ENCODE measurements at regions not wholly inside any gene's neighbourhood (a gene's known extent, or its start where the extent isn't known, plus 50 kb on each side); places are given as distances from the start of the nearest gene placed in this dataset.

DNA sequence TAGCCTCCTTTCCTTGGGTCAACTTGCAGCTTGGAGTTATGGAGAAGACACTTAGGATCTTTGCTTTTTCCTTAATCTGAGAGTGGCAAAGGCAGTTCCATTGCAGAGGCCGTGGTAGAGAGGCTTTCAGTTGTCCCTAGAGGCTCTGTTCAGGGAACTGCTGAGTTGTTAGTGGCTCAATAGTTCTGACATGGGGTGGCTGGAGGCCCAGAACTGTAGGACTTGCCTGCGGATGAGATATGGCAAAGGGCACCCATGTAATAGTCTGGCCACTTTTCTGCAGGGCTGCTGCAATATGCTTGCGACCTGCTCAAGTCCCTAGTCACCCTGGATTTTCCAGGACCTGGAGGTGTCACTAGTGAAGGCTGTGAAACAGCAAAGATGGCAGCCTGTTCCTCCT lies 99.9 kb downstream of the CLDN1 start:
- H3K4me1 Mint-ChIP-seq, result no peaks in the 10 kb centered on the region

DNA sequence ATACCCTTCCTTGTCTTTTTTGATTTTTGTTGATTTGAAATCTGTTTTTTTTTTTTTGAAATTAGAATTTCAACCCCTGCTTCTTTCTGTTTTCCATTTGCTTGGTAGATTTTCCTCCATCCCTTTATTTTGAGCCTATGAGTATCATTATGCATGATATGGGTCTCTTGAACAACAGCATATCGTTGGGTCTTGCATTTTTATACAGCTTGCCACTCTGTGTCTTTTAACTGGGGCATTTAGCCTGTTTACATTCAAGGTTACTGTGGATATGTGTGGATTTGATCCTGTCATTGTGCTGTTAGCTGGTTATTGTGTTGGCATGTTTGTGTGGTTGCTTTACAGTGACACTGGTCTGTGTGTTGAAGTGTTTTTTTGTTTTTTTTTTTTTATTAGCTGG lies 99.7 kb upstream of the P3H2 start:
- DNase-seq, result no peak
- no peaks in the 10 kb centered on the region for H3K4me1 Mint-ChIP-seq
- H3K36me3 Mint-ChIP-seq (ENCODE audit: low read depth), result peaks cover 11% of the 10 kb centered on the region
- H3K4me3 Mint-ChIP-seq, result no peak overlapping the region
- peaks cover 35% of the 10 kb centered on the region for H3K9me3 Mint-ChIP-seq
- TF ChIP-seq, protein P1, sequence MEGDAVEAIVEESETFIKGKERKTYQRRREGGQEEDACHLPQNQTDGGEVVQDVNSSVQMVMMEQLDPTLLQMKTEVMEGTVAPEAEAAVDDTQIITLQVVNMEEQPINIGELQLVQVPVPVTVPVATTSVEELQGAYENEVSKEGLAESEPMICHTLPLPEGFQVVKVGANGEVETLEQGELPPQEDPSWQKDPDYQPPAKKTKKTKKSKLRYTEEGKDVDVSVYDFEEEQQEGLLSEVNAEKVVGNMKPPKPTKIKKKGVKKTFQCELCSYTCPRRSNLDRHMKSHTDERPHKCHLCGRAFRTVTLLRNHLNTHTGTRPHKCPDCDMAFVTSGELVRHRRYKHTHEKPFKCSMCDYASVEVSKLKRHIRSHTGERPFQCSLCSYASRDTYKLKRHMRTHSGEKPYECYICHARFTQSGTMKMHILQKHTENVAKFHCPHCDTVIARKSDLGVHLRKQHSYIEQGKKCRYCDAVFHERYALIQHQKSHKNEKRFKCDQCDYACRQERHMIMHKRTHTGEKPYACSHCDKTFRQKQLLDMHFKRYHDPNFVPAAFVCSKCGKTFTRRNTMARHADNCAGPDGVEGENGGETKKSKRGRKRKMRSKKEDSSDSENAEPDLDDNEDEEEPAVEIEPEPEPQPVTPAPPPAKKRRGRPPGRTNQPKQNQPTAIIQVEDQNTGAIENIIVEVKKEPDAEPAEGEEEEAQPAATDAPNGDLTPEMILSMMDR (IDR thresholded peaks at IDR 0.05), result no peak
- no peaks in the 10 kb centered on the region for H3K27me3 Mint-ChIP-seq (ENCODE audit: low read depth, poor library complexity)
- no peak overlapping the region for H3K27ac Mint-ChIP-seq

More for the DNA sequence above, 99.9 kb downstream of the CLDN1 start:
- H3K27ac Mint-ChIP-seq, result no peak overlapping the region
- no peaks in the 10 kb centered on the region for H3K27me3 Mint-ChIP-seq (ENCODE audit: low read depth, poor library complexity)
- peaks cover 35% of the 10 kb centered on the region for H3K9me3 Mint-ChIP-seq
- peaks cover 11% of the 10 kb centered on the region for H3K36me3 Mint-ChIP-seq (ENCODE audit: low read depth)
- TF ChIP-seq, protein P1 (IDR thresholded peaks at IDR 0.05), result no peak
- DNase-seq, result no peak
- H3K4me3 Mint-ChIP-seq, result no peak overlapping the region

DNA sequence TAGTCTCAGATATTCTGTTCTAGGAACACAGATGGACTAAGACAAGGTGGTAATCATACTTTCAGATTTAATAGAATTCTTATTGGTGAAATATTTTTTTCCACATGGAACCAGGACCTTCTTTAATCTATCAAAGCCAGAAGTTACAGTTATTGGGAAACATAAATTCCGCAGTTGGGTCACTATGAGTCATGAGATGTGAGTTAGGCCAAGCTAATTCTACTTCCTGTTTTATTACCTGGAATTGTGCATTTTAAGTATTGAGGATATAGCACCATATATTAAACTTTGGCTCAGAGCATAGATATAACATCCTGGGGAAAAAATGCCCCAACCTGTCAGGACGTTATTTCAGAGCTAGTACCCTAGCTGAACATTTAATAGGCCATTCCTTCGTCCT lies 96.4 kb upstream of the P3H2 start:
- Mint-ChIP-seq H3K36me3 (ENCODE audit: low read depth) (peaks cover 11% of the 10 kb centered on the region), H3K27ac (no peak overlapping the region), H3K4me3 (no peak overlapping the region), H3K27me3 (ENCODE audit: low read depth, poor library complexity) (no peaks in the 10 kb centered on the region), H3K9me3 (peaks cover 53% of the 10 kb centered on the region), H3K4me1 (no peaks in the 10 kb centered on the region)
- DNase-seq, result no peak
- TF ChIP-seq, protein P1 (IDR thresholded peaks at IDR 0.05), result no peak

- H3K36me3 Mint-ChIP-seq (ENCODE audit: low read depth), result no peaks in the 10 kb centered on the region
- no peaks in the 10 kb centered on the region for H3K27me3 Mint-ChIP-seq (ENCODE audit: low read depth, poor library complexity)
- no peak overlapping the region for H3K27ac Mint-ChIP-seq
- peaks cover 32% of the 10 kb centered on the region for H3K9me3 Mint-ChIP-seq
- TF ChIP-seq, protein P1 (IDR thresholded peaks at IDR 0.05), result no peak
- H3K4me1 Mint-ChIP-seq, result no peaks in the 10 kb centered on the region
- DNase-seq, result no peak
- no peak overlapping the region for H3K4me3 Mint-ChIP-seq
These were observed 93.0 kb upstream of the P3H2 start for GRCh38 chr3:190213727-190214126.

- no peak for DNase-seq
- Mint-ChIP-seq H3K27me3 (ENCODE audit: low read depth, poor library complexity) (no peaks in the 10 kb centered on the region), H3K4me1 (no peaks in the 10 kb centered on the region), H3K27ac (no peak overlapping the region), H3K36me3 (ENCODE audit: low read depth) (no peaks in the 10 kb centered on the region), H3K9me3 (peaks cover 30% of the 10 kb centered on the region), H3K4me3 (no peak overlapping the region)
- TF ChIP-seq, protein P1 (IDR thresholded peaks at IDR 0.05), result no peak
These were observed 89.9 kb upstream of the P3H2 start for GRCh38 chr3:190210608-190211007.

- no peak for DNase-seq
- H3K36me3 Mint-ChIP-seq (ENCODE audit: low read depth), result no peaks in the 10 kb centered on the region
- H3K9me3 Mint-ChIP-seq, result peaks cover 30% of the 10 kb centered on the region
- H3K4me3 Mint-ChIP-seq, result no peak overlapping the region
- H3K27me3 Mint-ChIP-seq (ENCODE audit: low read depth, poor library complexity), result no peaks in the 10 kb centered on the region
- TF ChIP-seq, protein P1 (IDR thresholded peaks at IDR 0.05), result no peak
- H3K4me1 Mint-ChIP-seq, result no peaks in the 10 kb centered on the region
- no peak overlapping the region for H3K27ac Mint-ChIP-seq
These were observed 88.8 kb upstream of the P3H2 start for GRCh38 chr3:190209533-190209932.

Measured in nephron progenitor cell (in vitro differentiated cells).